ENCODE measurements at regions not wholly inside any gene's neighbourhood (a gene's known extent, or its start where the extent isn't known, plus 50 kb on each side); places are given as distances from the start of the nearest gene placed in this dataset.
"Not testable (repeated sequence)": the region's sequence is repeated elsewhere in the genome, so short reads cannot be mapped to it uniquely, and the experiment has no call there.

DNA sequence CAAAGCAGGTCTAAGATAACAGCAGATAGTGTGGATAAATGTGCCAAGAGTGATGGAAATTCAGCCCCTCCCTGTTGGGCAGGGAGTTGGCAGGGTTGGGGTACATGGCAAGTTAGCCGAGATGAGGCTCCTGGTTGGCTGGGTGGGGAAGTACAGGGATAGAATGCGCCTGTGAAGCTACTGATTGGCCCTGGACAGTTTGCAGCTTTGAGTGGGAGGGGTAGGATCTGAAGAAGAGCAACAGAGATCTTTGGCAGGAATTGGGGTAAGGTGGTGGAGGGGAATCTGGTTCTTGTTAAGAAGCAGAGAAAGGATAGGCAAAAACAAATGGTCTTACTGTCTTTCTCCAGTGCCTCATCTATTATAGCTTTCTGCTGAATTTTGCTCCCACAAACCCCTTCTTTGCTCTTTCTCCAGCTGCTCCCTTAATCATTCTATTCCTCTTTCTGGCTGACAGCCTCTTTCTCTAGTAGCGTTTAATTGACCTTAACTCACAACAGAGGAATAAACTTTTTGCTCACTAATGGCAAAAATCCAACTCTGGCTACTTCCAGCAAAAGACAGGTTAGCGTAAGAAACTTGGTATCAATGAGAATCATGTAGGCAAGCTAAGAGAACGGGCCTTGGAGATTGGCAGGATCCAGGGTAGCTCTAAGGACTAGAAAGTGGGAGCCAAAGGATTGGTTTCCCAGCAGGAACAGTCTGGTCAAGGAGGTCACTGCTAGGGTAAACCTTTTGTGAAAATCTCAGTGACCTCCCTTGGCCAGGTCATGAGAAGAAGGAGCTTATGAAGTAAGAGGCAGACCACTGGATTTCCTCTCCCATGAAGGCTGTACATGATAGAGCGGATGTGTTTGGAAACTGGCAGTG lies 86.3 kb upstream of the CARMIL1 start:
- no peak for DNase-seq

DNA sequence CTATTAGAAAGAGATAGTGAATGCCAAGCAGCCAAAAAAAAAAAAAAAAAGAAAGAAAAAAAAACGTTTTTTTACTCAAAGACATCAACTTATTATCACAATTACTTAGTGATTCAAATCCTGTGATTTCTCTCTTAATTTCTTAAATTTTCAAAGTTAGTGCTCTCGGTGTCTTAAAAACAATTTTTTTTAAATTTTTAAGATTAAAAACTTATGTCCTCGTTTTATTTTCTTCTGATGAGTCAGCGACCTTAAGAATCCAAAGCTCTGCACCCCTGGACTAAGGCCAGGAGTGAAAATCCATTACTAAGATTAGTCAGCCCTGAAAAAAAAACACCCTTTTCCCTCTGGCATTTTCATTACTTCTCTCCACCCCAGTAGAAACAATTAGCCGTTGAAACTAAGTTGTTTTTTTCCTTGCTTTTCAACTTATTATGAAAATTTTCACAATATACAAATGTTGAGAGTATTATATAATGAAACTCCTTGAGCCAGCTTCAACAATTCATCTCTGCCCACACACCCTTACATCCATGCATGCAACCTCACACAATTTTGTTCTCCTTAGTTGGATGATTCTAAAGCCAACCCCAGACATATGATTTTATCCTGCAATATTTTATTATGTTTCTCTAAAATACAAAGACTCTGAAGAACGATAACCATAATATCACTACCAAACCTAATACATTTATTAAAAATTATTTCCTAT lies 85.6 kb upstream of the CARMIL1 start:
- no peak for DNase-seq

DNA sequence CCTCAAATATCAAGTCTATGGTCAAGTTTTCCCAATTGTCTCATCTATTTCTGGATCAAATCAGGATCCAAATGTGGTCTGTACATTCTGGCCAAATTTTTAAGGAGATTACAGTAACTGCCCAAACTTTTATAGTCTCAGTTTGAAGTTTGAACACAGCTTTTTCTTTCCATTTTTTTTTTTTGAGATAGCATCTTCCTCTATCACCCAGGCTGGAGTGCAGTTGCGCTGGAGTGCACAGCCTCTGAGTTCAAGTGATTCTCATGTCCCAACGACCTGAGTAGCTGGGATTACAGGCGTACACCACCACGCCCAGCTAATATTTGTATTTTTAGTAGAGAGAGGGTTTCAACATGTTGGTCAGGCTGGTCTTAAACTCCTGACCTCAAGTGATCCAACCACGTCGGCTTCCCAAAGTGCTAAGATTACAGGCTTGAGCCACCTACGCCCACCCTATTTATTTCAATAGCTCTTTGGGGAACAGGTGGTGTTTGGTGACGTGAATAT lies 84.9 kb upstream of the CARMIL1 start:
- DNase-seq = no peak

DNA sequence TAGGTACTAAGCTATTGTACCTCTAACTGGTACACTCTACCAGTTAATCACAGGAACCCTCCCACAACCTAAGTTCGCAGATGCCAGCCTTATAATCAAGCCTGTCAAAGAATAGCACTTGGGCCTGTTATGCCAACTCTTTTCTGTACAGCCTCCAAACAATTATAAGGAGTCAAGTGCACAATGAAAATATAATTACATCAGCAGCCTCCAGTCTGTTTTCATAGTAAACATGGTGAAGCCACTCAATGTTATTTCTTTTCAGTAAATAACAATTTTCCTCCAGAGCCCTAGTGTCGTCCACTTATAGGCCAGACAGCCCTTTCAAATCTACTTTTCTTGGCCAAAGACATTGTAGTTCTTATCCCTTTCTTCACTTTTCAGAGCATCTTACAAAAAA lies 82.7 kb upstream of the CARMIL1 start:
- DNase-seq = peak; percentile 2

DNA sequence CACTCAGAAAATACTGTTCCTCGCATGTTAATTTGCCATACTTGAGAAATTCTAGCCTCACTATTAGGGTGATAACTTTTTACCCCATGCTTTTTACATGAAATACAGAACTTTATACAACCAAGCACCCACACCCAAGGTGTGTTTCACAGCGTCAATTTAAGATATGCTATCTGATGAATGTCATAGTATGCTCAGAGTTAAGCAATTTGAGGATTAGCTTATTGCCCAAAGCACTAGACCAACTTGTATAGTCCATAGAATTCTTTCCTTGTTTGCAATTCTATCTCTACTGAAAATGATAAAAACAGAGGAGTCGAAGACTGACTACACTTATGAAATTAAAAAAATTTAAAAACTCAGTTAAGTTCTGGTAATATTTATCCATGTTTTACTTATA lies 82.1 kb upstream of the CARMIL1 start:
- DNase-seq = no peak

DNA sequence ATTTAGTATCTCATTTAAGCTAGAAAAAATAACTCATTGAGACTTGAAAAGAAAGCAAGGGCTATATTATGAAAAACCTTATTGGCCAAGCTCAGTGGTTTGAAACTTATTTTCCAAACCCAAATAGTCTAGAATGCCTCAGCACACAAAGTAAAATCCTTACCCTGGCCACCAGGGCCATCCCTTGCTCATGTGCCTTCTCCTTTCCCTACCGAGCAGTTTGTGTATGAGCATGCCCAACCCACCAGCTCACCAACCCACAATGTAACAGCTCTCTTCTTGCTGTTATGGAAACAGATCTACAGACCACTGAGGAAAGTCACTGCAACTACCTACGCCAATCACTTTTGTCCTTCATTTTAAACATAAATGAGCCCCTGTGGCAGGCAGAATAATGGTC lies 79.6 kb upstream of the CARMIL1 start:
- no peak for DNase-seq

DNA sequence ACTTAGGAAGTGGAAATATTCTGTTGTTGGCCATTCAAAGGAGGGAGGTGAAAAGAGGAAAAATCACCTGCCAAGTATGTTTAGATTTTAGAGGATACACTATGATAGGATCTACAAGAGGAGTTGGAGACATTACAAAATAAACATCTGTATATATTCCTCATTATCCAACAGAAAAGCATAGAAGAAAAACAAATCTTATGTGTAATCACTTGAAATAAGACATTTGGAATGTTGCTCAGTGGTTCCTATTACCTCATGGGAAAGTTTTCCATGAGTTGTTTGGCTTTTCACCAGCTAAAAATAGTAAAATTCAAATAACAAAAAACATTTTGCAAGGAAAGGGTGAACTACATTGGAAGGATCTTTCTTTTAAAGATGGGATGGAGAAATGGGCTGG lies 76.7 kb upstream of the CARMIL1 start:
- DNase-seq = no peak

DNA sequence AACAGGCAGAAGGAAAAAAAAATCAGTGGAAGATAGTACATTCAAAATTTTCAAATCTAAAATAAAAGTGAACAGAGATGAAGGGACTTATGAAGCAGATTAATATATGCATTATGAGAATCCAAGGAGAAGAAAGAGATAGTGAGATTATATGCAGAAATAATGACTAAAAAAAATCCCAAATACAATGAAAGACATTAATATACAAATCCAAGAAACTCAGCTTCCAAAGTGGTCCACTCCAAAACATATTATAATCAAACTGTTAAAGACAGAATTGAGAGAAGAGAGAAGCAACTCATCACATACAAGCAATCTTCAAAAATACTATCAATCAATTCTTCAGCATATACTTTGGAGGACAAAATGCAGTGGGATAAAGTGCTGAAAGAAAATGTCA lies 73.5 kb upstream of the CARMIL1 start:
- no peak for DNase-seq

DNA sequence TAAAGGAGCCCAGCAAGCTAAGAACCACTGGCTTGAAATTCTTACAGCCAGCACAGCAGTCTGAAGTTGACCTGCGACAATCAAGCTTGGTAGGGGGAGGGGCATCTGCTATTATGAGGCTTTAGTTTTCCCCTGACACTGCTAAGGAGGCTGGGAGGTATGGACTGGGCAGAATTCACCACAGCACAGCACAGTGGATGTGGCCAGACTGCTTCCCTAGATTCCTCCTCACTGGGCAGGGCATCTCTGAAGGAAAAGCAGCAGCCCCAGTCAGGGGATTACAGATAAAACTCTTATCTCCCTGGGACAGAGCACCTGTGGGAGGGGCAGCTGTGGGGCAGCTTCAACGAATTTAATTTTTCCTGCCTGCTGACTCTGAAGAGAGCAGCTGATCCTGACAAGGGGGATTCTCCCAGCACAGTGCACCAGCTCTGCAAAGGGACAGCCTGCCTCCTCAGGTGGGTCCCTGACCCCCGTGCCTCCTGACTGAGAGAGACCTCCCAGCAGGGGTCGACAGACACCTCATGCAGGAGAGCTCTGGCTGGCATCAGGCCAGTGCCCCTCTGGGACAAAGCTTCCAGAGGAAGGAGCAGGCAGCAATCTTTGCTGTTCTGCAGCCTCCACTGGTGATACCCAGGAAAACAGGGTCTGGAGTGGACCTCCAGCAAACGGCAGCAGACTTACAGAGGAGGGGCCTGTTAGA lies 71.6 kb upstream of the CARMIL1 start:
- not testable (repeated sequence) for DNase-seq

DNA sequence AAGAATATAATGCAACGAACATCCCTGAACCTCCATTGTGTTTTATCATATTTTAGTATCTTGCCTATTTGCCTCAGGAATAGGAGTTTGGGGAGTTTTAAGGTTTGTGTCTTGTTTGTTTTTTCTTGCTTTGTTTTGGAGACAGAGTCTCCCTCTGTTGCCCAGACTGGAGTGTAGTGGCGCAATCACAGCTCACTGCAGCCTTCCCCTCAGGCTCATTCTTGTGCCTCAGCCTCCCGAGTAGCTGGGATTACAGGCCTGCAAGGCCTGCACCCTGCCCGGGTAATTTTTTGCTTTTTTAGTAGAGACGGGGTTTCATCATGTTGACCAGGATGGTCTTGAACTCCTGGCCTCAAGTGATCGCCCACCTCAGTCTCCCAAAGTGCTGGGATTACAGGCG lies 63.3 kb upstream of the CARMIL1 start:
- no peak for DNase-seq

DNA sequence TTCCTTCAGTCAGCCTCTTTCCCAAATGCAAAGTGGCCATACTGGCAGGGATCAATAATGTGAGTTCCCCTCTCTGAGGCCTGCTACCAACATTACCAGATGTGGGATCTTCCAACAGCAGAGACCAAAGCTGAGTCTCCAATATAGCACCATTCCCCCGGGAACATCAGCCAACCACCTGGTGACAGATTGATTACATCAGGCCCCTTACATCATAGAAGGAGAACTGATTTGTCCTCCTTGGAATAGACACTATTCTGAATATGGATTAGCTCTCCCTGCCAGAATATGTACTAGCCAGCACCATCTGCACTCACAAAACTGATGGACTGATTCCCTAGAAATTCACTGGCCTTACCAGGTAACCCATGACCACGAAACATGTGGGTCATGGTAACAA lies 61.9 kb upstream of the CARMIL1 start:
- no peak for DNase-seq

DNA sequence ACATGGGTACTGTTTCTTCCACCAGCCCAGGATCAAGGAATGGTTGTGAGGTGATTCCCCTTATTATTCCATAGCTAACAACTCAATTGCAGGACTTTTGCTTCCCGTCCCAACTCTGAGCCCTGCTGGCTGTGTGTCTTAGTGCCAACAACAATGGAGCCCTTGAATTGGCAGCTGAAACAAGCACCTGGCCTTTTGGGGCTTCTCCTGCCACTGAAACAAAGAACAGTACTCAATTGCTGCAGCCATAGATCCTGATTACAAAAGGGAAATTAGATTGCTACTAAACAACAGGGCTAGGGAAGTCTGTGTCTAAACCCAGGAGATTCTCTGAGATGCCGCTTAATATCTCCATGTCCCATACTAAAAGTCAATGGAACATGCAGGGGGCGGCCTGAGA lies 61.3 kb upstream of the CARMIL1 start:
- no peak for DNase-seq

DNA sequence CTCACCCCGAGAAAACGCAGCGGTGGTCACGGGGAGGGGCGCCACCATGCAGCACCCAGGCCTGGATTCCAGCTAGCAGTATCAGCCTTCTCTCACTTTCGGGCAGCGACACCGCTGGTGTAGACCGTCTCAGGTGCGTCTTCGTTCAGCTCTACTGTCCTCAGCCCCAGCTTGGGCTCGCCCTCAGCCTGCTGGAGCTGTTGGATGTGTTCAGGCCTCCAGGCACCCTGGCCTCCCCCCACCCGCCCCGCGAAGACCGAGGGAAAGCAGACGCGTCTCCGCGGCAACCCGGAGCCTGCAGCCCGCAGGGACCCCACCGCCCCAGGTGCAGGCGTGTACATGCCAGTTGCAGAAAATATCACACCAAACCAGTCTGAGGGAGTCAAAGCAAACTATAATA lies 60.8 kb upstream of the CARMIL1 start:
- DNase-seq = peak; percentile 13

DNA sequence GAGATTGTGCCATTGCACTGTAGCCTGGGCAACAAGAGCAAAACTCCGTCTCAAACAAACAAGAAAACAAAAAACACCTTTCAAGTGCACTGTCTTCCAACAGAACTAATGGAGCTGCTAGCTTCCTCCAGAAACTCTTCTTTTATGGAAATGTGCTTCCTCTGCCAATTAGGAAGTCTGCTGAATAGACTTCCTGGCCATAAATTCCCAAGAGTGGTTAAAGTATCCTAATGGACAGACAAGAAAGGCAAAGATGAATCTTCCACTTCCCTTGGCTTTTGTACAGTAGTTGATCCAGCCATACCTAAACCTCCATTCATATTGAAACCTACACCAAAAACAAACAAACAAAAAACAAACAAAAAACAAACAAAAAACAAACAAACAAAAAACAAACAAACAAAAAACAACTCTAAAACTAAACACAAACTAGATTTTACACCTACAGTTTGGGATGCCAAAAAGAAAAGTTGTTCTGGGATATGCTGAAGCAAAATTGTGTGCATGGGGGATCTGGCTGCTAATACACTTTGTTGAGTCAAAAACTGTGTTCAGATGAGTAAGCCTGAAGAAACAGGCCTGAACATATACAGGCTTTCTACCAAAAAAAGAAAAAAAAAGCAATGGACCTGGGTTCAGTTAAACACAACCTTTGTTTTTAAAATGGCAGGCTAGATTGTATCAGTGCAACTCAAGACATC lies 59.8 kb upstream of the CARMIL1 start:
- peak; percentile 2 for DNase-seq

DNA sequence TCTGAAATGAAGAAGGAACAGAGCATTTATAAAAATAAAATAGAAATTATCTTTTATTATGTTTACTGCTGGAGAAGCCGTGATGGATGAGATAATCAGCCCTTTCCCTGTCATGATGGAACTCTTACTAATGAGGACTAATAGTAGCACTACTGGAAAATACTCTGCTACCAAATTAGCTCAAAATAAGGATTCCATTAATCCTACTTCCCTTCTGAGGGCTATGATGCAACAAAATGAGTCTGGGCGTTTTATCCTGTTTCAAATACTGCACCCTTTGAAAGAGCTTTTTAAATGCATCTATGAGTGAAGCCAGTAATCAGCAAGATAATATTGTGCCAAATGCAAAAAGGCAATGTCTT lies 59.3 kb upstream of the CARMIL1 start:
- no peak for DNase-seq

DNA sequence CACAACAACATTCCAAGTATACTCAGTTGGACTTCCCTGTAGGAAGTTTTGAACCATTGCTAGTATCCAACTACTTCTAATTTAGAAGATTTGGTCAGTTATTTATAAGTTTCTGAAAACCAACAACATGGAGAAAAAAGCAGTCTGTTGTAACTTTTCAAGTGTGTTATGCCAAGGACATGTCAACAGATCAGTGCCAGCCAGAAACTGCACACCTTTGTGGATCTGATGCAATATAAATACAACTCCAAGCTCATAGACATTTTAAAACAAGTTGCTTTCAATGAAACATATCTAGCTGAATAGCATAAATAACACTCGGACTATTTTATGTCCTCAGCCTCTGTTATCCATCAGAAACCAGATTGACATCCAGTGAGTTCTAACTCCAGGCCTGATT lies 58.3 kb upstream of the CARMIL1 start:
- no peak for DNase-seq

DNA sequence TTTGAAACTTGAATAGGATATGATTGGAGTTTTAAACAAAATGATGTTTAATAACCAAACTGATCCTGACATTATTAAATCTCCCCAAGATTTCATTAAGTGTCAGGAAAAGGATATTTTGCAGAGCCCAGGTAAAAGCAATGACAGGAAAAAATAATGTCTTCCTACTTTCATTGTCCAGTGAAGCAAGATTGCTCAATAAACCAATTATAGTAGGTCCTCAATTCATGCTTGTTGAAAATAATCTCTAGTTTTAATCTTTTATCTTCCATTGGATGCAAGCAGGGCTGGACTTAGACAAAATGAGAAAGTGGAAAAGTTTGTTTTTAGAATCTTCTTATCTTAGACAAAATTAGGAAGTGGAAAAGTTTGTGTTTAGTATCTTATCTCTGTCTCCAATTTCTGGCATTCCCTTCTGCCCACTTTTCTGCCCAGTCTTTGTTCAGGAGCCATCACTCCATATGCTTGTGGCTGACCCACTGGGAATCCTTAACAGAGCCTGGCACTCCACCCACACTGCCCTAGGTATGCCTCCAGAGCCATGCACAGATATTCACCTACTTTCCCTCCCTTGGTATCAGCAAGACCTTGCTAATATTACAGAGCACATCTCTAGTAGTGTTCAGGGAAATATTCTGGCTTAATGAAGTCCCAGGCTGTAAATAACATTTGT lies 57.0 kb upstream of the CARMIL1 start:
- DNase-seq = no peak

DNA sequence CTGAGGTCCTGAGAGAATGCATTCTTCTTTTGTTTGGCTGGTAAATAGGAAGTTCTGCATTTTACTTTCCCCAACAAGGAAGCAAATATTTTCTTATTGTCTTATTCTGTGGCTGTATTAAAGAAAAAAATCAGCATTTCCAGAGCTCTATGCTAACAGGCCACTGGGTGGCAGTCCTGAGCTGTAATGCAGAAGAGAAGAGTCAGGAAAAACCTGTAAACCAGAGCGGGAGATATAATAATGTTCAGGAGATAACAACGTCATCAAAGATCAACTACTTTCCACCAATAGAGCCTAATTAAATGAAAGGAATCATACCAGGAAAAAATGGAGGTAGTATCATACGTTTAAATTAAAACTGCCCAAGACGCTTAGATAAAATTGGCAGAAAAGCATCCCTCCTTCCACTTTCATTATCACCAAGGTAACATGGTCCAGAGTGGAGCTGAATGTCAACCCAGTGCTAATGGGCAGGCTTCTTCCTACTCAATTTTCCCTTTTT lies 55.6 kb upstream of the CARMIL1 start:
- peak; percentile 73 for DNase-seq

DNA sequence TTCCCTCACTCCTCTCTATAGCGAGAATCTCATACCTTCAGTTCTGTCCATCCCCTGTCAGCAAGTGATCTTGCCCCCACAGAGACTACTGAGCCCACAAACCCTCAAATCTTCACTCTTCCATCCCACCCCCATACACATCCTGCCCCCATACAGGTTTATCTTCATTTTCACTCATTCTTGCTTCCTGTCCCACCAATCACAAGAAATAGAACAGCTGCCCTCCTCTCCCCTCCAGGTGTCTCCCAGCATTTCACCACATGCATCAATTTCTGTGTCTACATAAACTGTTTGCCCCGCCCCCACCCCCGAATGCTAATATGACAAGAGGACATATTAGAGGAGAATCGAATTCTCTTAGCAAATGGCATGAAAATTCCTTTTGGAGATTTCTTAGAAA lies 54.9 kb upstream of the CARMIL1 start:
- DNase-seq = no peak

DNA sequence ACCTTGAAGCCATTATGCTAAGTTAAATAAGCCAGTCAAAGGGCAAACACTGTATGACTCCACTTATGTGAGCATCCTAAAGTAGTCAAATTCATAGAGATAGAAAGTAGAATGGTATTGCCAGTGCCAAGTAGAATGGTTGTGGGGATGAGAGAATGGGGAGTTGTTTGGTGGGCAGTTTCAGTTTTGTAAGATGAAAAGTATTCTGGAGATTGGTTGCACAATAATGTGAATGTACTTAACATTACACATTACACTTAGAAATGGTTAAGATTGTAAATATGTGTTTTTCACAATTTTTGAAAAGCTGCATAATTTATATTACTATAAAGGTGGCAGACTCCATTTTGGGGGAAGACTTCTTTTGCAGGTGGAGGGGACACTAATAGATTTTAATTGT lies 51.3 kb upstream of the CARMIL1 start:
- no peak for DNase-seq

Measured in NCI-H1092 treated with DMSO at 0.1 percent for 48 hours (cell line).